Tibial artery (tissue), 4 donors: ENCODE measurements at regions not wholly inside any gene's neighbourhood (a gene's known extent, or its start where the extent isn't known, plus 50 kb on each side); places are given as distances from the start of the nearest gene placed in this dataset.
"Not testable (repeated sequence)": the region's sequence is repeated elsewhere in the genome, so short reads cannot be mapped to it uniquely, and the experiment has no call there.

Experiments
- DNase-seq, 2 donors: peaks; one replicate each; pipeline ENCODE4 v3.0.0-alpha.2; 2019
- H3K27ac ChIP-seq, 2 donors: fragments of 200-600 bp; sonication (generic) in 1 of 2; 1 replicate in 1 of 2; 2 replicates in 1 of 2; pipeline ENCODE4 v1.5.1; 2018 to 2019; ENCODE audit warnings: mild to moderate bottlenecking in 1 of 2
- H3K27me3 ChIP-seq, 2 donors: fragments of 200-600 bp; sonication (generic) in 1 of 2; one replicate each; pipeline versions ENCODE4 v1.5.1 to v1.6.0; 2016 to 2019
- H3K36me3 ChIP-seq, 3 donors: fragments of 200-600 bp; sonication (generic) in 2 of 3; one replicate each; pipeline ENCODE4 v1.5.1; 2016 to 2019; ENCODE audit warnings: mild to moderate bottlenecking in 2 of 3
- H3K4me1 ChIP-seq, 4 donors: fragments of 200-600 bp; sonication (generic) in 2 of 4; 1 replicate in 3 of 4; 2 replicates in 1 of 4; pipeline ENCODE4 v1.5.1; 2016 to 2019
- H3K4me3 ChIP-seq, 2 donors: fragments of 200-600 bp; sonication (generic) in 1 of 2; 1 replicate in 1 of 2; 2 replicates in 1 of 2; pipeline ENCODE4 v1.5.1; 2018 to 2019; ENCODE audit warnings: mild to moderate bottlenecking in 2 of 2
- H3K9me3 ChIP-seq, 3 donors: fragments of 200-600 bp; sonication (generic) in 1 of 3; one replicate each; pipeline ENCODE4 v1.5.1; 2016 to 2019
- CTCF ChIP-seq, 2 experiments: fragments of 200-600 bp in 1 of 2; fragments of 450-650 bp in 1 of 2; IDR thresholded peaks; one replicate each; pipeline ENCODE4 v1.5.1; 2017 to 2019; ENCODE audit warnings: antibody characterized with exemption in 2 of 2, mild to moderate bottlenecking in 1 of 2, moderate library complexity in 1 of 2
- intact Hi-C: fragments of 100-400 bp; cut with DNase I; formaldehyde crosslinking; loops from one replicate; pipeline ENCODE4 v1.15.0; 2023; ENCODE audit warnings: low total_unique reads

GRCh38 chr9:43089337-43089736, 905.9 kb downstream of the SPATA31A6 start:
- H3K9me3 ChIP-seq, intact Hi-C loops, H3K4me3 ChIP-seq, H3K27me3 ChIP-seq, H3K36me3 ChIP-seq, H3K4me1 ChIP-seq, H3K27ac ChIP-seq: not testable (repeated sequence)
- peak in 1 of 2 donors; percentile 55 for DNase-seq

- H3K9me3 ChIP-seq, DNase-seq, H3K27ac ChIP-seq, H3K27me3 ChIP-seq, intact Hi-C loops, H3K4me3 ChIP-seq, H3K4me1 ChIP-seq, H3K36me3 ChIP-seq: not testable (repeated sequence)
These were observed 926.9 kb downstream of the SPATA31A6 start for GRCh38 chr9:43110376-43110775.

DNA sequence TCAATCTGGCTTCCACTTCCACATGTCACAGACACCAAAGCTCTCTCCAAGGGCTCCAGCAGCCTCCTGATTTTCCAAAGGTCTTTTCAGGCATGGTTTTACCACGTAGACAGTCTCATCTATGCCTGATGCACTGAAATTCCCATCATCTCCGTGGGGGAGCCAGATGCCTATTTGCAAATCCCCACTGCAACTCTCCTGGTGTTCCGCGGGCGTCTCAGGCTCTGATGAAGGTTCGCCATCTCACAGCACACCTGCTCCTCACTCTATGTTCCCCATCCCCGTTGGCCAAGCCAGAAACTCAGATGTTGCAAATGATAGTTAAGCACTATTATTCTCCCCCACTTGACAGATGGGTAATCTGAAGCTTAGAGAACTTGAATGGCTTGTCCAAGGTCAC, 929.4 kb downstream of the SPATA31A6 start:
- H3K27ac ChIP-seq, H3K36me3 ChIP-seq, H3K4me3 ChIP-seq, H3K4me1 ChIP-seq, intact Hi-C loops, DNase-seq, H3K9me3 ChIP-seq, H3K27me3 ChIP-seq: not testable (repeated sequence)

DNA sequence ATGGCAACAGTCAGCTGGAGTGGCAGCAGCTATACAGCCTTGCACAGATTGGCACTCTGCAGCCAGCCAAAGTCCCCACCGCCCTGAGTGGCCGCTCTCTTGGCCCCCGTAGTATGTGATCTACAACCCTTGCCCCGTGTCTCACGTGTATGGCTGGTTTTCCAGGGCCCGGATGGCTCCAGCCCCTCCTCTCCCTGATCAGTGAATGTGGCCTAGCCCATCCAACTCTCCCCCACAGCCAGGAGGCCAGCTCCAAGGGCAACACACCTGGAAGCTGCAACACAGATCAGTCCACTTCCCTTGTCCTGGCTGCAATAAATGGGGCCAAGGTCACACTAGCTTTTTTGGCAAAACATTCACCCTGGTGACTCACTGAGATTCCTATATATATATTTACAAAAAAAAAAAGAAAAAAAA, 932.4 kb downstream of the SPATA31A6 start:
- DNase-seq, H3K4me3 ChIP-seq, H3K9me3 ChIP-seq, H3K4me1 ChIP-seq, H3K27me3 ChIP-seq, intact Hi-C loops, H3K27ac ChIP-seq, H3K36me3 ChIP-seq: not testable (repeated sequence)

- intact Hi-C loops, H3K4me3 ChIP-seq, H3K36me3 ChIP-seq, H3K27ac ChIP-seq, H3K4me1 ChIP-seq, H3K27me3 ChIP-seq, H3K9me3 ChIP-seq, DNase-seq: not testable (repeated sequence)
These were observed 934.8 kb downstream of the SPATA31A6 start for GRCh38 chr9:43118088-43118865.

GRCh38 chr9:43119565-43119964, 936.1 kb downstream of the SPATA31A6 start:
- H3K27me3 ChIP-seq, H3K4me1 ChIP-seq, DNase-seq, H3K4me3 ChIP-seq, H3K27ac ChIP-seq, intact Hi-C loops, H3K36me3 ChIP-seq, H3K9me3 ChIP-seq: not testable (repeated sequence)

DNA sequence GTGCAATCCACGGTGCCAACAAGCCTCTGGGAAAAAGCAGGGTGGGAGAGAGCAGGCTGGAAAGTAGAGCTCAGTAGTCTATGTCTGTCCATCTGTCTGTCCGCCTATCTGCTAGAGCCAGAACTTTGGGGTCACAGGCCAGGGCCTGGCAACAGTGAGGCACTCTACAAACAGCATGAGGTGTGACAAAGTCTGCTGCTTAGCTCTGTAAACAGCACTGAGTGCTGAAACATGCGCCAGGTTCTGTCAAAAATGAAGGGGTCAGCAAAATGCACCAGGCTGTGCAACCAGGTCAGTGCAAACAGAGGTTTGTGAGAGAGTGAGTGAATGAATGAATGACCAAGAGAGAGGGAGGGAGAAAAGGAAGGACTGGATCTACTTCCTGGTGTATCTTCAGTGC, 936.5 kb downstream of the SPATA31A6 start:
- intact Hi-C loops: not testable (repeated sequence)

DNA sequence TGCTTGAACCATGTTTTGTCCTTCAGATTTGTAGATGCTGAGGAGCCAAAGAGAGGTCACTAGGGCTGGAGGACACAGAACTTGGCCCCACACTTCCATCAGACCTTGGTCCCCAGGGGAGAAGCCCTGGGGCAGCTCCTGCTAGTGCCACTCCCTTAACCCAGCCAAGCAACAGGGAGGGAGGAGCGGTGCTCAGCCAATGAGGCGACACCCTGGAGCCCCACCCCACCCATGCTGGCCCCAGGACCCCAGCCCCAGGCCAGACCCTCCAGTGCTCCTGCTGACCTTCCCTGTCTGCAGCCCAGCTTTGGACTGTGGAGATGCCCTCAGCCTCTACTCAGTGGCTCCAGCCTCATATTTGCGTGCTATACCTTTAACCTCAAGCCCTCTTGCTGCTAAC, 942.4 kb downstream of the SPATA31A6 start:
- H3K4me1 ChIP-seq: peaks cover 0 to 19% (median 3%) of the 10 kb centered on the region in 4 donors
- H3K9me3 ChIP-seq, H3K4me3 ChIP-seq, H3K27ac ChIP-seq, H3K27me3 ChIP-seq, H3K36me3 ChIP-seq, intact Hi-C loops, DNase-seq: not testable (repeated sequence)

More for the DNA sequence above, 936.5 kb downstream of the SPATA31A6 start:
- not testable (repeated sequence) for H3K4me1 ChIP-seq, H3K4me3 ChIP-seq, DNase-seq, H3K27ac ChIP-seq, H3K27me3 ChIP-seq, H3K9me3 ChIP-seq, H3K36me3 ChIP-seq

- H3K36me3 ChIP-seq, H3K4me3 ChIP-seq, H3K27me3 ChIP-seq, H3K9me3 ChIP-seq, intact Hi-C loops: not testable (repeated sequence)
- Histone ChIP-seq H3K27ac (peak overlapping the region in 1 of 2 donors; percentile 41), H3K4me1 (peaks cover 0 to 21% (median 3%) of the 10 kb centered on the region in 4 donors)
- peak in 1 of 2 donors; percentile 23 for DNase-seq
These were observed 943.7 kb downstream of the SPATA31A6 start for GRCh38 chr9:43127026-43127775.

DNA sequence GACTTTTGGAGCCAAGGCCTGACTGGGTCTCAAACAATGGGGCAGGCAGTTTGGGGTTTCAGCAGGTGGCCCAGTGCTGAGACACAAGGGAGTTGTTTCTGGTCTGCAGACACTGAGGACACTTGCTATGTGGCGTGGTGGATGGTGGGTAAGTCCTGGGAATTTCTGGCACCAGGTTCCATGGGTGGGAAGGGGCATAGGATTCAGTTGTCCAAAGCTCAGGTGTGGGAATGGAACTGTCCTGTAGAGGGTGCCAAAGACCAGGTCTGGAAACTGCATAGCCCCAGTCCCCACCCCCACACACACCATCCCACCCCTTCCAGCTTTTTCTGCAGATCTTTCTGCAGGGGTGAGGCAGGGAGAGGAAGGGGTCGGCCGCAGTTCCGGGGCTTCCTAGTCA, 944.5 kb downstream of the SPATA31A6 start:
- intact Hi-C loops, DNase-seq, H3K27ac ChIP-seq, H3K27me3 ChIP-seq, H3K9me3 ChIP-seq, H3K36me3 ChIP-seq, H3K4me3 ChIP-seq: not testable (repeated sequence)
- peak in 1 of 2 experiments; percentile 16 for TF ChIP-seq CTCF (IDR thresholded peaks at IDR 0.05)
- peaks cover 0 to 21% (median 3%) of the 10 kb centered on the region in 4 donors for H3K4me1 ChIP-seq

DNA sequence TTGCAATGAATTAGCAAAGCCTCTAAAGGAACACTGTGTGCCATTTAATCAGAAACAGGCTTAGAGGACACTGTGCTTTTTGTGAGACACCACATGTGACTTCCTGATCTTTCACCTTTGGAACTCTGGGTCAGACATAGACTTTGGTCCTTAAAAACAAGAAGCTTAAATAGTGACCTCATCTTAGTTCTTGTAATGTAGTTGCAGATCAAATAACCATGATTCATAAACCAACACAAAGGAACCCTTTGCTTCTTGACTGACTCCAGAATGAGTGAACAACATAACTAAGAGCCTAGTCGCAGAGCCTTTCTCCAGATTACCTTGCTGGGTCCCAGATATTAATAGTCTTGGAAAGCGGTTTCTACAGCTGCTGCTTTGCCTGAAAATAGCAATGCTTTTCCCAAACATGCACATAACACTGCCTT, 947.3 kb downstream of the SPATA31A6 start:
- H3K9me3 ChIP-seq, H3K36me3 ChIP-seq, H3K27me3 ChIP-seq, H3K4me3 ChIP-seq, intact Hi-C loops: not testable (repeated sequence)
- DNase-seq: peak in 1 of 2 donors; percentile 29
- Histone ChIP-seq H3K27ac (peak overlapping the region; percentile 24 to 43), H3K4me1 (peaks cover 0 to 21% (median 3%) of the 10 kb centered on the region in 4 donors)

DNA sequence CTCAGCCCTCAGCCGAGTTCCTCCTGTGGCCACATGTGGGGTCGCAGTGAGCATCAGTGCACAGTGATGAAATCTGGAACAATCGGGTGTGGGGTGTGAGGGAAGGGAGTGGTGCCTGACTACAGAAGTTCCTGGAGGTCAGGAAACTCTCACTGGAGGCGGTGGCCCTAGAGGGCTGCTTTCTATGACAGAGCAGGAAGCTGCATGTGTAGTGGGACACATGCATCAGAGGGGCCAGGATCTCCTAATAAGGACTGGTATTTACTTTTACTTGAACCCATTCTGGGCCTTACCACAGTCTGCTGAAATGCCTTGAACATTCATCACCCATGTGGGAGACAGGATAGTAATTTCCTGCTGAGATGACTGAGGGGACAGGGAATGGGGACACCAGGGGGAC, 952.0 kb downstream of the SPATA31A6 start:
- H3K9me3 ChIP-seq, H3K27ac ChIP-seq, DNase-seq, H3K27me3 ChIP-seq, H3K4me1 ChIP-seq, H3K4me3 ChIP-seq, intact Hi-C loops, H3K36me3 ChIP-seq: not testable (repeated sequence)

- intact Hi-C loops, H3K27ac ChIP-seq: not testable (repeated sequence)
These were observed 955.5 kb downstream of the SPATA31A6 start for GRCh38 chr9:43138909-43139308.

More at GRCh38 chr9:43138909-43139308, 955.5 kb downstream of the SPATA31A6 start:
- DNase-seq, H3K27me3 ChIP-seq, H3K36me3 ChIP-seq, H3K9me3 ChIP-seq, H3K4me1 ChIP-seq, H3K4me3 ChIP-seq: not testable (repeated sequence)
